HG03108 (cell line): ENCODE measurements at regions not wholly inside any gene's neighbourhood (a gene's known extent, or its start where the extent isn't known, plus 50 kb on each side); places are given as distances from the start of the nearest gene placed in this dataset.

Source experiments
- ATAC-seq: cut with Tn5 transposase; IDR thresholded peaks from one replicate; pipeline ENCODE4 v1.9.1; 2021; ENCODE audit warnings: moderate library complexity; ENCODE audit not compliant: unreplicated experiment

- ATAC-seq = no peak
Observed at GRCh38 chr3:148002705-148003205, 593.6 kb downstream of the ZIC1 start.

DNA sequence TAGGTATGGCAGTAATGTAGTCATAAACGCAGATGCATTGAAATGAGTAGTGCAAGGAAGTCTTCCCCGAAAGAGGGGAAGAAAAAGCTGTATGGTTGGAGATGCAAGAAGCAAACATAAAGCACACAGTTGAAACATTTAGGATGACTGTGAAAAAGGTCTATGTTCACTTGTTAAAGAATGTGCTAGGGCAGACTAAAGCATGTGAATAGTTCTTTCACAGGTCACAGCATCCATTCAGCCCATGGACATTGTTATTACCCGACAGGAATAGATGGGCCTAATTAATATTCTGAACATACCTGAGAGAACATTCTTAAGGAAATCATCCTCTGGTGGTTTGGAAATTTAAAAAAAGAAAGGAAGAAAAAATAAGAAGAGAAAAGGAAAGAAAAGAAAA lies 595.2 kb downstream of the ZIC1 start:
- ATAC-seq = no peak

DNA sequence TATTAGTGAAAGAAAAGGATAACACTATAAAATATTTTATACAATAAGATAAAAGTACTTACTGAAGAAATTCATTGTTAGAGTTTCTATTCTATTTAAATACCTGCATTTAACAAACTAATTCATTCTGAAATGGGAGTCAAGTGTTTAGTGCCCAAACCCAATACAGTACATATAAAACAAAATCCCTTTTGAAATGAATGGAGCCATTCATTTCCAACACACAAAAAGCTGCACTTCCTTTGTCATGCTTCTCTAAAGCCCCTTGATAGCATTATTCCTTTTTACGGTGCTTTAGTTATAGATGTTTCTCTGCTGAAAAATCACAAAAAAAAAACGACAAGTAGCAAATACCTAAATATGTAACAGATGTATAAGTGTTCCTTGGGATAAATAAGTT lies 596.3 kb downstream of the ZIC1 start:
- no peak for ATAC-seq

DNA sequence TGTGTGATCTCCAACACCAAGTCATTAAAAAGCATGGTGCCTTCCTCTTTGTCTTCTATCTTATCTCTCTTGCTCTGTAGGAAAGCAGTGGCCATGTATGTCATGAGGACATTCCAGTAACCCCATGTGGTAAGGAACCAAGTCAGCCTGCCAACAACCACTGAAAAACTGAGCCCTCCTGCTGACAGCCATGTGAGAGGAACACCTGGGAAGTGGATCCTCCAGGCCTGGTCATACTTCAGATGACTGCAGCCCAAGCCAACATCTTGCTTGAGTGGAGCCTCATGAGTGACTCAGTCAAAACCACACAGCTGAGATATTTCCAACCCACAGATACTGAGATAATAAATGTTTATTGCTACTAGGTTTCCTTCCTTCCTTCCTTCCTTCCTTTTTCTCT lies 597.3 kb downstream of the ZIC1 start:
- ATAC-seq = no peak

DNA sequence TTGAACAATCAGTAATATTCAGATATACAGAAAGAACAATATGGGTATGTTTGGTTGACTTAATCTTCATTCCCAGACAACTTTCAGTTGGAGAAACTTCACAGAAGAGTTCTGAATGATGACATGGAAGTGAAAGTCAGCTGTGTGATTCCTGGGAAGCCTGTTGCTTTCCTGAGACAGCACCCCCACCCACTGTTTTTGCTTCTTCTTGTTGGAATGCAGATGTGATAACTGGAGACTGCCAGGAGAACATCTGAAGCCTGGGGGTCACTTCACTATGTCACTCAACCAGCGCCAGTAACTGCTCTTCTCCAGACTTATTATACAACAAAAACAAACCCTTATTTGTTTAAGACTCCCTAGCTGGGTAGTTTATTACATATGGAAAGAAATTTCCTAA lies 599.4 kb downstream of the ZIC1 start:
- no peak for ATAC-seq

- ATAC-seq = no peak
Observed at GRCh38 chr3:148020861-148021260, 611.7 kb downstream of the ZIC1 start.

GRCh38 chr3:148021381-148021780 lies 612.2 kb downstream of the ZIC1 start:
- ATAC-seq = no peak

GRCh38 chr3:148023994-148024393 lies 614.8 kb downstream of the ZIC1 start:
- ATAC-seq = no peak

DNA sequence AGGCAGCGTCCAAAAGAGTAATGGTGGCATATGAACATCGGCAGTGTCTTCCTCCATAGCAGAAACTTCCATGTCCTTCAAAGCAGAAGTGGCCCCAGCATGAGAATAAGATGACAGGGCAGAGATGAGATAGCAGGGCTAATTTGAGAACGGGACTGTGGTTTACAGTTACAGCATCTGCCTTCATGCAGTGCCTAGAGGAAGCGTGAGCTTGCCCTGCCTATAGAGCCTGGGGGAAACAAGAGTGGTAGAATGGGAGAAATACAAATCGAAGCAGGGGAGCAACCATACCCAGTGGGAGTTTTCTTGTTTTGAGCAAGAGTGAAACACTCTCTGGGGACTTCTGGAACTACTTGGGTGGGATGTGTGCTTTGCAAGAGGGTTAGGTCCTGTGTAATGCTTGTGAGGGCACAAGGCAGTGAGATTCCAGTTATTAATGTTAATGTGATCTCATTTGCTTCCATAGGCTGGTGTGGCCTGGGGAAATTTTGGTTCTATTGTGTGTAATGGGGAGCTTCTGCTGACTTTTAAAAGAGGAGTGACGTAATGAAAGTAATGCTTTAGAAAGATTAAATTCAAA lies 616.9 kb downstream of the ZIC1 start:
- no peak for ATAC-seq

DNA sequence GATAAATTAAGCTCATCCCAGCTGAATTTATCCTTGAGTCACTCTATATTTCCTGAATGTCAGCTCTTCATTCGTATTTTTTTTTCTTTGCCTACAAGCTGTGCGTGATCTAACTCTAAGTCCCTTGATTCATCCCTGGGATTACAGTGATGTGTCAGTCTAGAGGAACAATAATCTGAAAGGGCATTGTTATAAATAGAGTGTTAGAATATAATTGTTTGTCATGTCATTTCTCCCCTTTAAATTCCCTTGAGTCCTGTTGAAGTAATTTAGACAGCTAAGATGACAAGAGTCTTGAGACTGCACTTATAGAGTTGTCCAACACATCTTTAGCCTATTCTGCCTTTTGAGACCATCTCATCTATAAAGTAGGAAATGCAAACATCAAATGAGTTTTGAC lies 621.8 kb downstream of the ZIC1 start:
- no peak for ATAC-seq

GRCh38 chr3:148034353-148034752 lies 625.2 kb downstream of the ZIC1 start:
- ATAC-seq = no peak

- ATAC-seq = no peak
Observed at GRCh38 chr3:148036331-148036876, 627.2 kb downstream of the ZIC1 start.

GRCh38 chr3:148042663-148043445 lies 633.7 kb downstream of the ZIC1 start:
- ATAC-seq = no peak

GRCh38 chr3:148044151-148044550 lies 635.0 kb downstream of the ZIC1 start:
- ATAC-seq = no peak

DNA sequence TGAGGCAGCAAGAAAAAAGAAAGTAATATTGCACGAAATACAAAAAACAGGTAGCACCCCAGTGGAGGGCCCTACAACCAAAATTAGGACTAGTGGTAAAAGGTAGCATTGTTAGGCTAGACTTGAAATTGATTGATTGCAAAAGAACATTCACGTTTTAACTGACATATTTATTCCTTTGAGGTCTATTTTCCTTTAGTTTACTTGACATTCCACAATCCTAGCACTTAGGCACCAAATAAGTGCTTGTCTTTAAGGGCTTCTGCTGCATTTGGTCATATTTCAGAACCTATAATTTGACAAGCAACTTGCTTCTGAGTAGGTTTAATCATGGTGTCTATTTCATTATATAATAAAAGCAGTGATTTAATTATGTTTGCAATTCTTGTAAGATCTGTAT lies 642.7 kb upstream of the AGTR1 start:
- ATAC-seq = no peak

DNA sequence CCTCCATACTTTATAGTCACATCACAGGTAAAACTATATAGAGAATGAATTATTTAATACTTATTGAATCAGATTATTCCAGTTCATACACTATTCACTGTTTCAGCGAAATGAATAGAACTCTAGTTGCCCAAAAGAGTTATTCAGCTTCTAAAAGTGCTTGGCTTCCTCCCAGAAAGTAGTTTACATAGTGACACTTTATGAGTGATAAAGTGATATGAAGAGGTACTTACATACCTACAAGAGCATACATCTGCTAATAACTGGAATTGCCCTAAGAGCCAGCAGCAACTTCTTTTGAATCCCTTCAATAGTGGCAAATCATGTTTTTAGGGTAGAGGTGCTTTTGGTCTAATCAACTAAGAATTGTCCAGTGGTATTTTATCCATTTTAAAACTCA lies 635.1 kb upstream of the AGTR1 start:
- no peak for ATAC-seq

- no peak for ATAC-seq
Observed at GRCh38 chr3:148066802-148067201, 630.9 kb upstream of the AGTR1 start.

DNA sequence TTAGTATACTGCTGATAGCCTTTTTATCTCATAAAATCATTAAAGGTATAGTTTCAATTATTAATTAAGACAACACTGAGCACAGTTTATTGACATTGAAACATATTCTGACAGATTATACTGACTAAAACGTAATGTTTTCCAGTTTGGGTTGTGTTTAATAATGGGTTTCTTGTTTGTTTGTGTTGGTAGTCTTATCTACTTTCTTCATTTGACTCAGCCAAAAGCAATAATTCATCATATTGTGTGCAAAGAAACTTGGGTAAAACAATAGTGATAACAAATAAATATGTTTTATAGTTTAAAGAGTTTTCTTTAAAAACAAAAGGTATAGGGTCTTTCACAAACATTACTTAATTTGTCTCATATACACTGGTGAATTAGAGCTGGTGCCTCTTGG lies 629.2 kb upstream of the AGTR1 start:
- no peak for ATAC-seq

DNA sequence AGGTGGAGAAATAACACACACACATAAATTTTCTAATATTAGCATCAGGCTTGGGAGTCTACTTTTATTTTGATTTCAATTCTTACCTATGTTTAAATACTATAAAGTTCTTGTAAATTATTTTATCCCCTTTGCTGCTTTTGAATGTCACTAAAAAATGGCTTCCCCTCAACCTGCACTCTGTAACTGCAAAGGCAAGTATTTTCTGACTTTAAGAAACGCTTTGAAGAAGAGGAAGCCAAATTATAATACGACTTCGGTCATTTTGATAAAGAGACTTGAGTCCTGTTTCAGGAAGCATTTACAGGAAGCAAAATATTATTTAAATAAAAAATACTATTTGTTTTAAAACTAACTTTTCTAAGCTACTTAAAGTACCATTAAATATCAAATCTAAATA lies 627.7 kb upstream of the AGTR1 start:
- ATAC-seq = no peak

- no peak for ATAC-seq
Observed at GRCh38 chr3:148073721-148074456, 623.8 kb upstream of the AGTR1 start.

DNA sequence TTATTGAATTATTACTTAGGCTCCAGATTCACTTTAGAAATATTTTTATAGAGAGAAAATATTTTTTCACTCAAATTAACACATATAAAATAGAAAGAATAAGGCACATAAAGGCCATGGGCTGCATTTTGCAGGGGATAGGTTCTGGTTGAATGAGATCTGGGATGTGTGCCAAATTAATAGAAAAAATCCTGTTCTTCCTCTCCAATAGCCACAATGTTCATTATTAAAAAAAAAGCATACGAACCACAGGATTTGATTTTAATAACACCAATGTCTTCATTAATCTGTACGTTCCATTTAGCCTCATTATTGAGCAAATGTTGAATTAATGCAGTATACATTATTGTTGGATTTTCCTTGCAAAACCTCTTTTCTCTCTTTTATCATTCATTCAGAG lies 622.8 kb upstream of the AGTR1 start:
- no peak for ATAC-seq
